ENCODE measurements at regions not wholly inside any gene's neighbourhood (a gene's known extent, or its start where the extent isn't known, plus 50 kb on each side); places are given as distances from the start of the nearest gene placed in this dataset.

DNA sequence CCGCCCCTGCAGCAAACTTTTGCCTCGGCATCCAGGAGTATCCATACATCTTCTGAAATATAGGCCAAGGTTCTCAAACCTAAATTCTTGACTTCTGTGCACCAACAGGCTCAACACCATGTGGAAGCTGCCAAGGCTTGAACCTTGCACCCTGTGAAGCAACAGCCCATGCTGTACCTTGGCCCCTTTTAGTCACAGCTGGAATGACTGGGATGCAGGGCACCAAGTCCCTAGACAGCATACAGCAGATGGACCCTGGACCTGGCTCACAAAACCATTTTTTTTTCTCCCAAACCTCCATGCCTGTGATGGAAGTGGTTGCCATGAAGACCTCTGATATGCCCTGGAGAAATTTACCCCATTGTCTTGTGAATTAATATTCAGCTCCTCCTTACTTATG is 233.8 kb upstream of the KCND2 start:
- TF ChIP-seq REST (IDR thresholded peaks at IDR 0.05; ENCODE audit: insufficient replicate concordance, low read depth) = no peak
- TF ChIP-seq CTCF (IDR thresholded peaks at IDR 0.05; ENCODE audit: insufficient read depth, low read length) = no peak
- no peak for TF ChIP-seq POLR2AphosphoS5 (IDR thresholded peaks at IDR 0.05; ENCODE audit: low read depth)
- no peak for TF ChIP-seq GABPA (IDR thresholded peaks at IDR 0.05; ENCODE audit: low read depth)
